D341Med (cell line): ENCODE measurements at regions not wholly inside any gene's neighbourhood (a gene's known extent, or its start where the extent isn't known, plus 50 kb on each side); places are given as distances from the start of the nearest gene placed in this dataset.

ENCODE experiments used
- DNase-seq: peaks from one replicate; pipeline ENCODE4 v3.0.0; 2012; ENCODE audit warnings: low spot score

DNA sequence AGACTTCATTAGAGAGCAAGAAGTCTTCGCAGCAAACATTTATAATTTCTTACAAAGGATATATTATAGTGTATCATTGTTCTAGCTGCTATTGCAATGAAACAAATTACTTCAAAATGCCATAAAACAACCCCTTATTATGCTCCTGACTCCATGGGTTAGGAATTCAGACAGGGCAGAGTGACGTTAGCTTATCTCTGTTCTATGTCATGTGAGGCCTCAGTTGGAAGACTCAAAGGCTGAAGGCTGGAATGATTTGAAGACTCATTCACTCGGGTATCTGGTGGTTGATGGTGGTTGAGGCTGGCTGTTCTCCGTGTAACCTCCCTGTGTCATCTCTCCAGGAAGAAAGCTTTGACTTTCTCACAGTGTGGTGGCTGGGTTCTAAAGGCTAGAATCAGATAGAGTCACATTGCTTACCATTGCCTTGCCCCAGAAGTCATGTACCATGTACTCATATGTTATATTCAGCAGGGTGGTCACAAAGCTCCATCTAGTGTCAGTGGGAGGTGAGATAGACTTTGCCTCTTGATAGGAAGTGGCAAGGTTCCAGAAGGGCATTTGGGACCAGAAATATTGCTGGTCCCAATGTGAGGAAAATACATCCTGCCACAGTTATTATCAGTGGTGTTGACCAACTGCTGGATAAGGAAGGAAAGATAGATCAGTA lies 226.9 kb downstream of the TMEM38B start:
- DNase-seq: no peak

- DNase-seq: no peak
These were observed 234.1 kb downstream of the TMEM38B start for GRCh38 chr9:105928416-105928815.

DNA sequence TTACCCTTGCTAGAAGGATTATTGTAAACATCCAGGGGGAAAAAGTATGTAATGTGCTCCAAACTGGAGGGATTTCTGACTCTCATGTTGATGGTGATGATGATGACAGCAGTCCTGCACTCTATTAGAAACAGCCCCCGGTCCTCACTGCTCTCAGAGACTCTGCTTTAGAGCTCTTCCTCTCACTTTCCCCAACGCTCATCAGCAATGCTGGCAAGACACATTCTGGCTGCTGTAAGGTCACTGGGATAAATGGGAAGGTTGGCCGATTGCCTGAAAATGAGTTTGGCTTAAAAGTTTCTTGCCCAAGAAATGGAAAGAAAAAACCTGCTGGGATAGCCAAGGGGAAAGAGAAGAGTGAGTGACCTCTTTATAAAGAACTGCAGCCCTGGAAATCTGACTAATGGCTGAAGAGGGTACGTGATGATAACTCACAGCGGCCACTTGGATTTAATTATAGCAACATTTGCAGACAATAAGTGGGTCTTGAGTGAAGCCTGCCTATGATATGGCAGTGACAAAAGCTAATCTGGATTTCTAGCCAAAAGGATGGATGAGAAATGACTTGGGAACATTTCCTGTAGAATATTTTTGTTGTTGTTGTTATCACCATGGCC lies 235.8 kb downstream of the TMEM38B start:
- DNase-seq: no peak

- DNase-seq: no peak
These were observed 237.9 kb downstream of the TMEM38B start for GRCh38 chr9:105932276-105932675.

- no peak for DNase-seq
These were observed 256.1 kb downstream of the TMEM38B start for GRCh38 chr9:105950448-105950847.

DNA sequence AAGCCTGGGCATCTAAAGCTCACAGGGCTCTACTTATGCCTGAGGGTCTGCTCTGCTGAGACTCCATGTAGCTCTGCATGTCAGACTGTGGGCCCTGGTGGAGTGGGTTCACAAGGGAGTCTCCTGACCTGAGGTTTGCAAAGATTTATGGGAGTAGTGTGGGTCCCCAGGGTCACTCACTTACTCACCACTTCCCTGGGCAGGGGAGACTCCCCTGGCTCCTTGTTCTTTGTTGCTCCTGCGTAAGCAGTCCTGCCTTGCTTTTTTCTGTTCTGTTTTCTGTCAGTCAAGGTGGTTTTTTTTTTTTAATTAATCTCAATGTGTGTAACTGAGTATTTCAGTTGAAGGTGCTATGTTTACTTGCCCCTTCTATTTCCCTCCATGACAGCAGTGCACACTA lies 256.6 kb downstream of the TMEM38B start:
- DNase-seq: no peak

DNA sequence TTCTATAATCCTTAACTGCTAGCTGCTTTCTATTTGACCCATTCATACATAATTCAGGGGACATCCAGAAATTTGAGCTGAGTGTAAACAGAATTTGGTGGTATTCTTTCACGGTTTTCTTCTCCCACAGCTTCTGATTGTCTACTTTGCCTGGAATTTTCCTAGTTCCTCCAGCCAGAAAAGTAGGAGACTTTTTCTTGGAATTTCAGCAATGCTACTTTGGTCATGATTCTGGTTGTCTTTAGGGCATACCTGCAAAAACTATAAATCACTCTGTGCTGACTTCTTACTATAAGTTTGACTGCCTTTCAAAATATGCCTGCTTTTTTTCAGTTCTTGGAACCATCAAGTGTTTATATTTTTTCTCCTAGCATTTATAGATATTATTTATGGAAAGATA lies 260.2 kb downstream of the TMEM38B start:
- no peak for DNase-seq

GRCh38 chr9:105957830-105958229 lies 263.5 kb downstream of the TMEM38B start:
- no peak for DNase-seq

DNA sequence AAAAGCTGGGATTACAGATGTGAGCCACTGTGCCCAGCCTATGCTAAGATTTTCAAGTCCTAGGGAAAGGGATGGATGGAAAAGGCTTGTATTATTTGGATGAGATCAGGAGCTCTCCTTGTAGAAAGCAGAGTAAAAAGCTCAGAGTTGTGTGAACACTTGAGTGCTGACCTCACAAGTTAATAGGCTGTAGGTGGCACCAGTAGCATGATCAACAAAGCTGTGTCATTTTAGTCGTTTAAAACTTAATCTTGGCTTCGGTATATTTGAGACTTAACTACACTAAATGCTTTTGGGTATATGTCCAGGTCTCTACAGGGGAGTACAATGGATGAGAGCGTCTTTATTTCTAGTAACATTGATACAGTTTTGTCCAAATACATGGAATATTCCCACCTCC lies 264.2 kb downstream of the TMEM38B start:
- DNase-seq: no peak

DNA sequence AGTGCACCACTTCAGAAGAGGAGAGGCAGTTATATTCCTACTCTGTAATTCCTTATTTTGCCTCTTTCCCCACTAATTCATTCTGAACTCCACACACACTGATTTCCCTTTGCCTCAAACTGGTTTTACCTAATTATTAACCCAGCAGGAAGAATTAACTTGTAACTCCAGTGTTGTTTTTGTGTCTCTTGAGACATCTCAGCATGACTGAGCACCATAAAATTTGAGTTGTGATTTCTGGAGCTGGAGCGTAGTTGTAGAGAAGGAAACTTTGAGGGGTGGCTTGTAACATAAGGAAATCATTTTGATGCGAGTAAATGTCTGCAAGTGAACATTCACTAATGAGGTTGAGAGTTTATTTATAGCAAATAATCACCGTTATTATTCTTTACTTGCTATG lies 265.2 kb downstream of the TMEM38B start:
- no peak for DNase-seq

GRCh38 chr9:105963343-105964099 lies 269.2 kb downstream of the TMEM38B start:
- no peak for DNase-seq

- DNase-seq: no peak
These were observed 269.8 kb downstream of the TMEM38B start for GRCh38 chr9:105964156-105964555.

- no peak for DNase-seq
These were observed 272.5 kb downstream of the TMEM38B start for GRCh38 chr9:105966834-105967233.

DNA sequence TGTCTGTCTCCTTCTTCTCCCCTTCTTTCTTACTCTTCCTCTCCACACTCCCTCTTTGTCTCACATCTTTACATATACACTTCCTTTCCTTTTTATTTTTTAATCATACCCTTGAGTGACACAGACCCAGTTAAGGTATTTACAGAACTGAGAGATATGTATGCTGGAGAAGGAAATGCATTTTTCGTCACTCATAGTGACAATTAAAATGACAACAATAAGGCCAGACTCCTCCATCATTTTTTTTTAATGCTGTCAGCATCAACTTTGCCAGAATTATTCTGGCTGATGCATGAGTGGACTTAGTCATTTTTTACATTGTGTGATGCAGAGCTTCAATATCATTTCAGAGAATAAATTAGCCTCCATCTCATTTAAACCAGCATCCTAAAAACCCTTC lies 272.9 kb downstream of the TMEM38B start:
- no peak for DNase-seq

GRCh38 chr9:105967797-105968196 lies 273.5 kb downstream of the TMEM38B start:
- no peak for DNase-seq

DNA sequence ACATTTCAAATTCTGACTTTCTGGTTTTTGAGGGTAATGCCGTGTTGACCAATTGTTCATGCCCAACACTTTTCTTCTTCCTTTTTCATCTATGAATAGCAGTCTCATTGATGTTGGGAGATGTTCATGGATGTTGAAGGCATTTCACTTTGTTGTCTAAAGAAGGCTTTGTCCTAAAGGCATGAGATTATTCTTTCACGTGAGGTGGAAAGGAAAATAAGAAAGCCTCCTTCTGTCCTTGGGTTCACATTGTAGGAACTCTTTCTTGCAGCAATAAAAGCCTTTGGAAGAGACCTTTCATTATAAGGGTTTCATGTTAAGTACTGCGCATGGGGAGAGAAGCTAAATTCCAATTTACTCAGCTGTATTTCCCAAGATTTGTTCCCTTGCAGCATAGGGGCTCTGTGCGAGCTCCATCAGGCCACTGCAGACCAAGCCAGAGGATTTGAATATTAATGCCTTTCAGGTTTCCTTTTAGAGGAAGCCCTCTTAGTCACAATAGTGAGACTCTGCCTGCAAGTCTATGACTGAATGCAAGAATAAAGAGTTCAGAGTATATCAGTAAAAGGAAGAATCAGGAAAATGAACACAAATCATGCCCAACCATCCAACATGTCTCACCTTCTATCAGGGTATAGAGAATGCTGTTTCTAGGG lies 274.6 kb downstream of the TMEM38B start:
- no peak for DNase-seq

GRCh38 chr9:105969636-105970035 lies 275.3 kb downstream of the TMEM38B start:
- no peak for DNase-seq

GRCh38 chr9:105971986-105972385 lies 277.6 kb downstream of the TMEM38B start:
- no peak for DNase-seq

- DNase-seq: no peak
These were observed 278.3 kb downstream of the TMEM38B start for GRCh38 chr9:105972466-105973204.

GRCh38 chr9:105973951-105974351 lies 279.6 kb downstream of the TMEM38B start:
- no peak for DNase-seq

GRCh38 chr9:105975886-105976645 lies 281.7 kb downstream of the TMEM38B start:
- DNase-seq: no peak
